ENCODE measurements at regions not wholly inside any gene's neighbourhood (a gene's known extent, or its start where the extent isn't known, plus 50 kb on each side); places are given as distances from the start of the nearest gene placed in this dataset.
A peak's percentile ranks its signal among the peaks of the same experiment; 100 is the strongest.

- DNase-seq (ENCODE audit: low read depth in 1 of 2, low spot score in 1 of 2) = no peak
- no peak overlapping the region for H3K27ac ChIP-seq
- H3K27me3 ChIP-seq = no peaks in the 10 kb centered on the region
- H3K4me3 ChIP-seq = no peak overlapping the region
- H3K4me1 ChIP-seq (ENCODE audit: low read depth) = no peaks in the 10 kb centered on the region
- no peaks in the 10 kb centered on the region for H3K36me3 ChIP-seq
- no peak for TF ChIP-seq CTCF (IDR thresholded peaks at IDR 0.05; ENCODE audit: low read depth, low read length)
- H3K9me3 ChIP-seq (ENCODE audit: low read depth) = no peaks in the 10 kb centered on the region
Measured at GRCh38 chr7:27362026-27362425, 119.4 kb downstream of the EVX1 start.

- Histone ChIP-seq H3K27me3 (no peaks in the 10 kb centered on the region), H3K36me3 (no peaks in the 10 kb centered on the region), H3K27ac (no peak overlapping the region), H3K4me3 (no peak overlapping the region), H3K9me3 (ENCODE audit: low read depth) (no peaks in the 10 kb centered on the region), H3K4me1 (ENCODE audit: low read depth) (no peaks in the 10 kb centered on the region)
- DNase-seq (ENCODE audit: low read depth in 1 of 2, low spot score in 1 of 2) = peak in 1 of 2 donors; percentile 96
- no peak for TF ChIP-seq CTCF (IDR thresholded peaks at IDR 0.05; ENCODE audit: low read depth, low read length)
Measured at GRCh38 chr7:27364344-27364758, 121.7 kb downstream of the EVX1 start.

- Histone ChIP-seq H3K4me3 (no peak overlapping the region), H3K9me3 (ENCODE audit: low read depth) (no peaks in the 10 kb centered on the region), H3K27me3 (no peaks in the 10 kb centered on the region), H3K36me3 (no peaks in the 10 kb centered on the region), H3K27ac (no peak overlapping the region), H3K4me1 (ENCODE audit: low read depth) (no peaks in the 10 kb centered on the region)
- DNase-seq (ENCODE audit: low read depth in 1 of 2, low spot score in 1 of 2) = no peak
- no peak for TF ChIP-seq CTCF (IDR thresholded peaks at IDR 0.05; ENCODE audit: low read depth, low read length)
Measured at GRCh38 chr7:27367179-27367932, 124.8 kb downstream of the EVX1 start.

- H3K9me3 ChIP-seq (ENCODE audit: low read depth) = no peaks in the 10 kb centered on the region
- no peaks in the 10 kb centered on the region for H3K36me3 ChIP-seq
- no peak for DNase-seq (ENCODE audit: low read depth in 1 of 2, low spot score in 1 of 2)
- no peak overlapping the region for H3K27ac ChIP-seq
- H3K4me3 ChIP-seq = no peak overlapping the region
- TF ChIP-seq CTCF (IDR thresholded peaks at IDR 0.05; ENCODE audit: low read depth, low read length) = no peak
- H3K27me3 ChIP-seq = no peaks in the 10 kb centered on the region
- H3K4me1 ChIP-seq (ENCODE audit: low read depth) = no peaks in the 10 kb centered on the region
Measured at GRCh38 chr7:27367933-27368549, 125.4 kb downstream of the EVX1 start.

GRCh38 chr7:27374958-27375841 lies 132.6 kb downstream of the EVX1 start:
- no peaks in the 10 kb centered on the region for H3K36me3 ChIP-seq
- H3K4me3 ChIP-seq = no peak overlapping the region
- no peak for DNase-seq (ENCODE audit: low read depth in 1 of 2, low spot score in 1 of 2)
- no peaks in the 10 kb centered on the region for H3K9me3 ChIP-seq (ENCODE audit: low read depth)
- TF ChIP-seq CTCF (IDR thresholded peaks at IDR 0.05; ENCODE audit: low read depth, low read length) = no peak
- H3K27ac ChIP-seq = no peak overlapping the region
- no peaks in the 10 kb centered on the region for H3K4me1 ChIP-seq (ENCODE audit: low read depth)
- H3K27me3 ChIP-seq = no peaks in the 10 kb centered on the region
